ENCODE measurements at regions not wholly inside any gene's neighbourhood (a gene's known extent, or its start where the extent isn't known, plus 50 kb on each side); places are given as distances from the start of the nearest gene placed in this dataset.

GRCh38 chr10:123948030-123948823 is 56.6 kb upstream of the CPXM2 start:
- no peak for TF ChIP-seq GABPA (IDR thresholded peaks at IDR 0.05; ENCODE audit: borderline replicate concordance, insufficient read depth, low read length)
- no peak for TF ChIP-seq CTCF (IDR thresholded peaks at IDR 0.05; ENCODE audit: control extremely low read depth in 1 of 3, insufficient read depth in 1 of 3, low read depth in 1 of 3, low read length in 3 of 3)
- no peak for TF ChIP-seq KDM5A (IDR thresholded peaks at IDR 0.05; ENCODE audit: low read length)
- no peak for TF ChIP-seq TEAD4 (IDR thresholded peaks at IDR 0.05; ENCODE audit: low read depth, low read length)
- TF ChIP-seq EZH2 (IDR thresholded peaks at IDR 0.05; ENCODE audit: low read depth, low read length, severe bottlenecking): no peak
- no peak for TF ChIP-seq JUN (IDR thresholded peaks at IDR 0.05; ENCODE audit: low read depth, low read length)
- no peak for TF ChIP-seq FOSL1 (IDR thresholded peaks at IDR 0.05; ENCODE audit: insufficient read depth, low read depth, low read length)
- TF ChIP-seq RAD21 (IDR thresholded peaks at IDR 0.05 in 1 of 2, conservative IDR thresholded peaks at IDR 0.05 in 1 of 2; ENCODE audit: low read depth in 2 of 2, low read length in 2 of 2): no peak
- TF ChIP-seq HDAC2 (IDR thresholded peaks at IDR 0.05; ENCODE audit: borderline replicate concordance in 1 of 2, low read depth in 2 of 2, low read length in 2 of 2): no peak
- no peak for TF ChIP-seq RXRA (IDR thresholded peaks at IDR 0.05; ENCODE audit: insufficient read depth, low read depth, low read length)

All from H1 (cell line).